Gastroesophageal sphincter (tissue), 4 donors: ENCODE measurements at regions not wholly inside any gene's neighbourhood (a gene's known extent, or its start where the extent isn't known, plus 50 kb on each side); places are given as distances from the start of the nearest gene placed in this dataset.

ENCODE experiments used
- ATAC-seq: fragments of 150-250 bp; one replicate; pipeline ENCODE4 v1.9.1; 2016; ENCODE audit warnings: mild to moderate bottlenecking, moderate library complexity
- H3K27ac ChIP-seq, 4 donors: fragments of 200-600 bp; sonication (generic) in 3 of 4; 1 replicate in 3 of 4; 2 replicates in 1 of 4; pipeline ENCODE4 v1.5.1; 2016 to 2019
- H3K27me3 ChIP-seq: fragments of 200-600 bp; sonication (generic); one replicate; pipeline ENCODE4 v1.5.1; 2019
- H3K36me3 ChIP-seq, 2 donors: fragments of 200-600 bp; sonication (generic); one replicate each; pipeline ENCODE4 v1.5.1; 2019; ENCODE audit warnings: control low read depth in 1 of 2
- H3K4me1 ChIP-seq, 3 donors: fragments of 200-600 bp; sonication (generic); 1 replicate in 2 of 3; 2 replicates in 1 of 3; pipeline ENCODE4 v1.5.1; 2016 to 2019; ENCODE audit warnings: control low read depth in 2 of 3
- H3K4me3 ChIP-seq, 2 donors: fragments of 200-600 bp; sonication (generic); one replicate each; pipeline ENCODE4 v1.5.1; 2019; ENCODE audit warnings: mild to moderate bottlenecking in 1 of 2, moderate library complexity in 1 of 2
- H3K9me3 ChIP-seq, 3 donors: fragments of 200-600 bp; sonication (generic); one replicate each; pipeline ENCODE4 v1.5.1; 2017 to 2019; ENCODE audit warnings: control low read depth in 2 of 3
- CTCF ChIP-seq, 4 experiments: fragments of 200-600 bp in 2 of 4; fragments of 450-650 bp in 2 of 4; sonication (generic) in 1 of 4; IDR thresholded peaks; one replicate each; pipeline ENCODE4 v1.5.1; 2017 to 2019; ENCODE audit warnings: antibody characterized with exemption in 4 of 4, mild to moderate bottlenecking in 2 of 4, moderate library complexity in 2 of 4
- EP300 ChIP-seq: sonication (generic); formaldehyde crosslinking; IDR thresholded peaks from one replicate; pipeline ENCODE4 v1.6.1; 2017; ENCODE audit warnings: antibody characterized with exemption, mild to moderate bottlenecking
- POLR2A ChIP-seq, 2 donors: fragments of 450-650 bp; IDR thresholded peaks; one replicate each; pipeline ENCODE4 v1.6.1; 2017; ENCODE audit warnings: antibody characterized with exemption in 2 of 2, mild to moderate bottlenecking in 2 of 2, moderate library complexity in 1 of 2
- POLR2AphosphoS5 ChIP-seq: sonication (generic); formaldehyde crosslinking; IDR thresholded peaks from one replicate; pipeline ENCODE4 v1.6.1; 2017; ENCODE audit warnings: antibody characterized with exemption
- WGBS, 2 donors: methylation state at CpG; one replicate each; pipeline ENCODE4 v1.1.5; 2018; ENCODE audit warnings: low coverage in 1 of 2; 5-methylcytosine and 5-hydroxymethylcytosine counted together

GRCh38 chr6:44042989-44043478 is 84.2 kb downstream of the MRPL14 start:
- no peak for ATAC-seq
- Histone ChIP-seq H3K4me3 (no peak overlapping the region), H3K4me1 (peaks cover 2 to 73% (median 32%) of the 10 kb centered on the region in 3 donors), H3K9me3 (no peaks in the 10 kb centered on the region), H3K27ac (peak overlapping the region in 3 of 4 donors; percentile 64 to 88 (median 84)), H3K36me3 (no peaks in the 10 kb centered on the region), H3K27me3 (no peaks in the 10 kb centered on the region)
- WGBS, 2 donors: 0 to 29% methylated on average over 1 of the region's 1 CpG
- no peak for TF ChIP-seq EP300
- TF ChIP-seq CTCF (IDR thresholded peaks at IDR 0.05): no peak
- TF ChIP-seq POLR2AphosphoS5: no peak
- TF ChIP-seq POLR2A (IDR thresholded peaks at IDR 0.05): no peak

- TF ChIP-seq POLR2A (IDR thresholded peaks at IDR 0.05) (no peak), POLR2AphosphoS5 (no peak), EP300 (no peak), CTCF (IDR thresholded peaks at IDR 0.05) (no peak)
- Histone ChIP-seq H3K27ac (peak overlapping the region in 3 of 4 donors; percentile 64 to 88 (median 84)), H3K4me3 (no peak overlapping the region), H3K27me3 (no peaks in the 10 kb centered on the region), H3K9me3 (no peaks in the 10 kb centered on the region), H3K4me1 (peaks cover 2 to 67% (median 32%) of the 10 kb centered on the region in 3 donors), H3K36me3 (no peaks in the 10 kb centered on the region)
- ATAC-seq: no peak
- 82% methylated on average over 2 of the region's 4 CpGs; no CpG with 5 or more reads in 1 of the 2 donors for WGBS, 2 donors
Observed at GRCh38 chr6:44042261-44042988, 84.8 kb downstream of the MRPL14 start.

DNA sequence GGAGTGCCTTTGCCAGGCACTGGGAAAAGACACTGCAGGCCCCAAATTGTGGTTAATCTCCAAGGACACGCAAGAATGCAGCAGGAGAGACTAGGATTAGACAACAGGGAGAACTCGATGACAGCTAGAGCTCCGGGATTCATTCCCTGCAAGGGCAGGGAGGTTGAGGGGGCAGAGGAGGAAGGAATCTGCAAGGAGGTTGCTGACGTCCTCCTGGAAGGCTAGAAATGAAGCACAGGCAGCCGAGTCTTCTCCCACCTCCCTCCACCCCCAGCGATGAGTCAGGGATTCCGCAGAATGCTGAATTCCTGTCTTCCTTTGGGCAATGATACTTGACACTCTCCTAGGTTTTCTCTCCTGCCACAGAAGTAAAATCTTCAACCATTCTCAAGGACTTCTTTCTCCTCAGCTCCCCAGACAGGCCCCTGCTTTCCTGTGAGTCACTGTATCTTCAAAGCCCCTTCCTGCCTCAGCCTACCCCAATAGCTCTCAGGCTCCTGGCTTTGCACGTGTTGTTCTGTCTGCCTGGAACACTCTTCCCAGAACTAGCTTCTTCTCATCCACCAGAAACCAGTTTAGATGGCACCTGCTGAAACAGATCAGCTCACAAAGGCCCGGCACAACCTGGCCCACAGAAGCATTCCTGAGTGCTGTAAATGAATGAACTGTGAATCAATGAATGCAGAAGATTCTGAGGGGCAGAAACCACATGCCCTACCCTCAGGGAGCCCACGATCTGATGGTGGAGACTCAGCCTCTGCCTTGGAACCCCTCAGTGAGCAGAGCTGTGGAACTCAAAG is 85.6 kb downstream of the MRPL14 start:
- ATAC-seq: peak; percentile 80
- Histone ChIP-seq H3K9me3 (no peaks in the 10 kb centered on the region), H3K27ac (peak overlapping the region in 3 of 4 donors; percentile 64 to 88 (median 84)), H3K4me3 (no peak overlapping the region), H3K4me1 (peaks cover 2 to 59% (median 32%) of the 10 kb centered on the region in 3 donors), H3K36me3 (no peaks in the 10 kb centered on the region), H3K27me3 (no peaks in the 10 kb centered on the region)
- WGBS, 2 donors: 10 to 19% methylated on average over 7 to 10 of the region's 10 CpGs
- TF ChIP-seq EP300 (no peak), POLR2AphosphoS5 (peak; percentile 58)

DNA sequence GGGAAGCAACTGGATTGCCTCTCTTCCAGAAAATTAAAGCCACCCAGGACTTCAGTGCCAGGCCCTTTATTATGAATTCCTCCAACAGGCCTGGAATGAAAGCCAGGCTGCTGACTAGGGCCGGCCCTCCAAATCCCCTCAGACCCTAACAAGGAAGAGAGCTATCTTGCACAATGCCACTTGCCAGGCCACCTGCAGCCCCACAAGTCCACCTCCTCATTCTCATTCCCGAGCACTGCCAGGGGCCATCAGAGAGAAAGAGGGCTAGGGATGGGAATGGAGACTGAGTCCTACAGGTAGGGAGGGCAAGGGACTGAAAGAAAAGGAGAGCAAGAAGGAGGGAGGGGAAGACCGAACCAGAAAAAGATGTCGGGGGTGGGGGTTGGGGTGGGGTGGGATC is 86.5 kb downstream of the MRPL14 start:
- 72 to 88% methylated on average over 2 to 3 of the region's 4 CpGs for whole genome bisulfite sequencing, 2 donors
- no peaks in the 10 kb centered on the region for H3K27me3 ChIP-seq
- H3K4me3 ChIP-seq: no peak overlapping the region
- ATAC-seq: no peak
- peaks cover 2 to 55% (median 32%) of the 10 kb centered on the region in 3 donors for H3K4me1 ChIP-seq
- peak overlapping the region in 3 of 4 donors; percentile 34 to 88 (median 64) for H3K27ac ChIP-seq
- no peaks in the 10 kb centered on the region for H3K36me3 ChIP-seq
- TF ChIP-seq EP300 (no peak), POLR2A (IDR thresholded peaks at IDR 0.05) (no peak), POLR2AphosphoS5 (no peak), CTCF (IDR thresholded peaks at IDR 0.05) (no peak)
- H3K9me3 ChIP-seq: no peaks in the 10 kb centered on the region

- Histone ChIP-seq H3K4me3 (no peak overlapping the region), H3K9me3 (no peaks in the 10 kb centered on the region), H3K27me3 (no peaks in the 10 kb centered on the region), H3K4me1 (peaks cover 2 to 47% (median 28%) of the 10 kb centered on the region in 3 donors), H3K27ac (peak overlapping the region in 3 of 4 donors; percentile 34 to 88 (median 64)), H3K36me3 (no peaks in the 10 kb centered on the region)
- ATAC-seq: no peak
- no peak for TF ChIP-seq POLR2A (IDR thresholded peaks at IDR 0.05)
- no peak for TF ChIP-seq EP300
- TF ChIP-seq CTCF (IDR thresholded peaks at IDR 0.05): no peak
- TF ChIP-seq POLR2AphosphoS5: no peak
- WGBS, 2 donors: 65 to 82% methylated on average over 3 to 5 of the region's 7 CpGs
Observed at GRCh38 chr6:44039839-44040350, 87.4 kb downstream of the MRPL14 start.
